ENCODE measurements at regions not wholly inside any gene's neighbourhood (a gene's known extent, or its start where the extent isn't known, plus 50 kb on each side); places are given as distances from the start of the nearest gene placed in this dataset.
"Not testable (repeated sequence)": the region's sequence is repeated elsewhere in the genome, so short reads cannot be mapped to it uniquely, and the experiment has no call there.

DNA sequence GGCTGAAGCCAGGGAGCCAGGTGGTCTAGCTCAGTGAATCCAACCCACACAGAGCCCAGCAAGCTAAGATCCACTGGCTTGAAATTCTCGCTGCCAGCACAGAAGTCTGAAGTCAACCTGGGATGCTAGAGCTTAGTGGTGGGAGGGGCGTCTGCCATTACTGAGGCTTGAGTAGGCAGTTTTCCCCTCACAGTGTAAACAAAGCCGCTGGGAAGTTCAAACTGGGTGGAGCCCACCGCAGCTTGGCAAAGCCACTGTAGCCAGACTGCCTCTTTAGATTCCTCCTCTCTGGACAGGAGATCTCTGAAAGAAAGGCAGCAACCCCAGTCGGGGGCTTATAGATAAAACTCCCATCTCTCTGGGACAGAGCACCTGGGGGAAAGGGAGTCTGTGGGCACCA lies 452.1 kb downstream of the NR4A2 start:
- not testable (repeated sequence) for DNase-seq

DNA sequence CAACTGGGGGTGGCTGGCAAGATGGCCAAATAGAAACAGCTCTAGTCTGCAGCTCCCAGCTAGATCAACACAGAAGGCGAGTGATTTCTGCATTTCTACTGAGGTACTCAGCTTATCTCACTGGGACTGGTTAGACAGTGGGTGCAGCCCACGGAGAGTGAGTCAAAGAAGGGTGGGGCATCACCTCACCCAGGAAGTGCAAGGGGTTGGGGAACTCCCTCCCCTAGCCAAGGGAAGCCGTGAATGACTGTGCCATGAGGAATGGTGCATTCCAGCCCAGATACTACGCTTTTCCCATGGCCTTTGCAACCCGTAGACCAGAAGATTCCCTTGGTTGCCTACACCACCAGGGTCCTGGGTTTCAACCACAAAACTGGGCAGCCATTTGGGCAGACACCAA lies 452.6 kb downstream of the NR4A2 start:
- DNase-seq = not testable (repeated sequence)

DNA sequence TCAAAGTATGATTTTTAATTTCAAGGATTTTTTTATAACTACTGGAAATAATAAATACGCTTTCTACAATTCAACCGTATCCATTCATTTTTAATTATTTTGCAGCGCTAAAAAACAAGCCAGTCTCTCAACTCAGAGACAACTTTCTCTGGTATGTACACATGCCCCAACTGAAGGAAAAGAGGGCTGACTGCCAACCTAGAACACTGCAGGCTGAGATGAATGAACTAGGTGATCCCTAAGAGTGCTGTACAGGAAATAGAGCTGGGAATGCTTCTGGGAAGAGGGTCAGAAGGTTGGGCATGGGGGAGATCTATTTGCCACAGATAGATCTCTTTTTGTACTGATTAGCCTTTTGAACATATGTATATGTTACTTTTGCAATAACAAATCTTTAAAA lies 460.1 kb downstream of the NR4A2 start:
- no peak for DNase-seq

DNA sequence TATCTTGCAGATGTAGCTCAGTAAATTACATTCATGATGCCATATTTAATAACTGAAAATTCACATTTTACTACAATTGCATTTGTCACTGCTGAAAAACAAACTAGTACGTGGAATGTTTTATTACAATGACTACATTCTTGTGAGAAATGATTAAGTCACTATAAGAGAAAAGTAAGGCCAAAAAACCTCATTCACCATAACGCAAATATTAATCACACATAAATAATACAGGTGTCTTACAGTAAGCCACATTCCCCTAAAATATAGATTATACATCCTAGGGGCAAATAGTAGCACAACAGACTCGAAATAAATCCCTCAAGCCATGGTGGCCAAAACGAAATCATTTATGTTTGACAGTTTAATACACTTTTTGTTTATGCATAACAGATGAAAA lies 460.6 kb downstream of the NR4A2 start:
- no peak for DNase-seq

DNA sequence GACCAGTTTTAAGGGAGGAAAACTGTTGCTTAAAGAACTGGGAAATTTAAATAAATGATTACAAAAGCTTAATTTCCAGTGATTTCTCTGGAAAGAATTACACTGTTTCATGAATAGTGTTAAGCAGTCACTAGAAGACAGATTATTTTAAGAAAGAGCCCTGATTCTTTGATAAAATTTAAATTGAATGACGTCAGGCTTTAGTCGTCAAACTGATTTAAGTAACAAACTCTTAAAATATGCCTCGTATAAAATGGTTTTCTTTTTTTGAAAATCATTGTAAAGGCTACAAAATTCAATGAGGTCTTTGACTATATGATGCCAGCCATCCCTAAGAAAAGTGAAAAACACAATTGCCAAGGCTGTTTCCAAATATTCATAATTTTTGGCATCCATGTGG lies 465.0 kb downstream of the NR4A2 start:
- DNase-seq = no peak

DNA sequence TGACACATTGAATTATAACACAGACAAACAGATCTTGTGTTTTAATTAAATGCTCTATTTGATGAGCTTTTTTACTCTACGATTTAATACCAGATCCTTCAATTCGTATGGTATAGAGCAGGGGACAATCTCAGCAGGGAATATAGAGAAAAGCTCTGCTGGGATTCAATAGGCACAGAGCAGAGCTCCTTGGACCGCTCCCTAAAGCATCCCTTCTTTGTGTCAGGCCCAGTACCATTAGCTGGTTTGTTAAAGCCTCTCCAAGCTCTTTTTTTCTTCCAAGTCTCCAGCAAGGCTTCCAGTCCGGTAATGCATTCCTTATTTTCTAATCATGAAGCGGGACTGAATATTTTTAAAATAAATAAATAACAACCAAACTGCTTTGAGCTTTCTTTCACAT lies 466.0 kb downstream of the NR4A2 start:
- no peak for DNase-seq

DNA sequence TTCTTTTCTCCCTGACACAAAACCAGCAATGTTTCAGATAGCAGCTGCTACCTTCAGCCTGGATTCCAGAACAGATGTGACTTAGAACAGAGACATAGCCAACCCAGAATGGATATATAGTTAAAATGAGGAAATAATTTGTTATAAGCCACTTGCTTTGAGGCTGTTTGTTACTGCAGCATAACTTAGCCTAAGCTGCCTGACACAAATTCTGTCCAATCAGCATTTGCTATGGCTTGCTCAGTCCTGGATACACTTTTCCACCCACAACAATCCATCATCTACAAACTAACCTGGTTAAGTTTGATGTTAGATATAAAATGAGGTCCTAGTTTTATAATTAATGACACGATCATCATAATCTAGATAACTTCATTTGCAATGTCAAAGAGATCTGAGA lies 480.4 kb downstream of the NR4A2 start:
- no peak for DNase-seq

DNA sequence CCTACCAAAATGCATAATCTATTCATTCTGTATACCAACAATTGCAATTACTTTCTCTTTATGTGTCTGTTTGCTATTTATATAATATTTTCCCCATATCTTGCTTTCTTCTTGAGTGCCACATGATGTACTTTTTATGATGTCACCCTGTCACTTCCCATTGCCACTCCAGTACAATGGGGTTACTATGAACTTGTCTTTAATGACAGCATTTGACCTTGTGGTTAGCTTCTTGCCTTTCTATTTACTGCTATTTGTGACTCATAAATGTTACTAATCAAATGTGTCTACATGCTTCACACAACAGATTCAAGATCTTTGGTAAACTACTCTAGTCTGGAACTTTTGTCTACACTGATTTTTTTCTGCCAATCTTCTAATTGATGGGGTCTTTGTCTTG lies 486.3 kb downstream of the NR4A2 start:
- DNase-seq = no peak

DNA sequence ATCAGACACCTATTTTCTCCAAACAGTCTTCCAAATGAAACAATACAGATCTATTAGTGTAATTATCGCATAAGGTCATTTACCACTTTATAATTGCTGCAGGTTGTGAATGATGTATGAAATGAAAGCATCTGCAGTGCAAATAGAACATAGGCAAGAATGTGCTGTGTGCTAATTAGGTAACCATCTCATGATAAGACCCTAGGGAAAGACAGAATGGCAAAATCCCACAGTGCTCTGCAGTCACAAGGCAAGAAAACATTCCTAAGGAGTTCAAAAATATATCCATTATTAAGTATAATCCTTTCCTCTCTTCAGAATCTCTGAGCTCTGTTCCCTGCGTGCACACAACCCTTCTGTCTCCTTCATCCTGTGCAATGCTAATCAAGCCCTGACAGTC lies 488.1 kb downstream of the NR4A2 start:
- DNase-seq = no peak

DNA sequence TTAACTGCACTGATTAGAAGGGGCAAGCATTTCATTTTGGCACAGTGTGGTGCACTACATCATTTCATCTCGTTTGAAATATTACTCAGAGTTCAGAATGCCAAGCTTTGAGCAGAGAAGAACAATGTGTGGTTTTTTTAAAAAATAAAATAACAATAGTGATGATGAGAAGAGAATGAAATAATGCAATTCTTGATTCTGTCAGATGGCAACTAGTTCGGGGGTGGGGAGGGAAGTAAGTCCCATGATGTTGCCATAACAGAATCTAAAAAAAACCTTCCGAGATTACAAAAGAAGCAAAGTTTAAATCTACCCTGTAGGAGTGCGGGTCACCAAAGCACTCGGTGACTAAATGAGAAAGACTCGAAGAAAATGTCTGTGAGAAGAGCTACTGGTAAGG lies 490.4 kb downstream of the NR4A2 start:
- no peak for DNase-seq

DNA sequence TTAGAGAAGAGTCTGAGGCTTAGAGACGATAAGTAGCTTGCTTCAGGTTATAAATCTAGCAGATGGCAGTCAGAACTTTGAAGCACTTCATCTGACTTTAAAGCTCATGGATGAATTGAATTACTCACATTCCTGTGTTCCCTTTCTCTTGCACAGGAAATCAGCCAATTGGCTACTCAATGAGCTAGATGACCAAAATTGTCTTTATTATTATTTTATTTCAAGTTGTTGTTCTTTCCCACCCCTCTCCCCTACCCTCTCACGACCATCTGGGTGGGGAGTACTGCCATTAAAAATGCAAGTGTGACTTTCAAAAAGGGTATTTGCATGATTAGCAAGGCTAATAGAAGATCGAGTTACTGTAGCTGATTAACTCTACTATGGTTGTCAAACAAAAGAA lies 491.1 kb downstream of the NR4A2 start:
- no peak for DNase-seq

DNA sequence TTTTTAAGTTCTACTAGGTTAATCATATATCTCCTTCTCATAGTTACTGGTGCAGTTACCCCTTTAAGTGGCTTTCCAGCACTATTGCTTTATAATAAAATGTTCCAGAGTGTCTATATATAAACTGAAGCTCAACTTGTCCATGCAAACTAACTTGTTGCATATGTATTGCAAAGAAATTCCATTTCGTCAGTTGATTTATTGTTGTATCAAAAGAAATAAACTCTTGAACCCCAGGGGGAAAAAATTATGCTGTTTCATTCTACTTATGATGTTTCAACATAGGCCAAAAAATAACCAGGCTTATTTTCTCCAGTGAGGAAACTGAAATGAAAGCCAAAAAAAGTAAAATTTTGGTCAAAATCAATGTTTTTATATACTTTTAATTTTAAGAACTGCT lies 491.9 kb downstream of the NR4A2 start:
- no peak for DNase-seq

DNA sequence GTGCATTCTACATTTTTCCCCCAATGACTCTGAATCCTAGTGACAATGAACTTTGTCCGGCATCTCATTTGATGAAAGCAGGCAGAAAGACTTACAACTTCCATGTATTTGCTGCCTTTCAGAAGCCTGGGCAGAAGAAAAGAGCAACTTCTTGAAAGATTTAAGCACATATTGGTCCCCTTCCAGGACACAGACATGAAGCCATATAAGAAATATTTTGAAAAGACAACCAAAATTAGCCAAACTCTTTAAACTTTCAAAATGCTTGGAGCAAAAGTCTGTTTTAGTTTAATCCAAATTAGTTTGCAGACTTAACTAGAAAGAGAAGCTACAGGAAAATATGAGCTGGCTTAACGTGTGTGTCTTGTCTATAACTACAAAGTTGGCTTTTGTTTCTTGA lies 492.5 kb downstream of the NR4A2 start:
- no peak for DNase-seq

DNA sequence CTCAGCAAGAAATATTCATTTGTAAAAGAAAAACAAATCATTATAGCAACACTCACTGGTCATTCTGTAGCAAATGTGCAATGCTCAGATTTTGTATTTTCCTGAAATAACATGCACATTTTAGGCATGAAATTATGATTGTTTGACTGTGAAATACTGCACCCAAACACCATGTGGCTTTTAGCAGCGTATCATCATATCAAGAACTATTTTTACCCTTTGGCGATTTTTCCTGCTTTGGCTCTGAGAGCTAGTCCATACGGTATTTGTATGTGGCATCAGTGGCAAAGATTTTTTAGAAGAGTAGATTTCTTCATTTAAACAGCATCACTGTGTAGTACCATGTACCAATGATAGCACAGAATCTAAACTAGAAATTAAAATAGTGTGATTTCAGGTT lies 493.1 kb downstream of the NR4A2 start:
- DNase-seq = no peak

DNA sequence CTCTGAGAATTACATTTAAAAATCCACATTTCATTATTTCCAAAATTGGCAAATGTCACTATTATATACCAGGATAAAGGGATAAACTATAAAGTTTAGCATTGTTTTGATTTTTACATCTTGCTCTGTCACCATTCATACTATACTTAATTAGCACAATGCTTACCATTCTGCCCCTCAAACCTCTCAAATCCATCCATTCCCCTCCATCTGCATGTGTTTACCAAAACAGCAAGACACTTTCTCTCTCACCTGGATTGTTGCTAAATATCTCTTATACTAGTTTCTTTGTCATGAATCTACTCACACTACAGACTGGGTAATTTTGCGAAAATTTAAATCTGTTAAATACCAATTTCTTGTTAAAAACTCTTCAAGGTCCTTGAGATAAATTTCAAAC lies 496.1 kb downstream of the NR4A2 start:
- DNase-seq = no peak

DNA sequence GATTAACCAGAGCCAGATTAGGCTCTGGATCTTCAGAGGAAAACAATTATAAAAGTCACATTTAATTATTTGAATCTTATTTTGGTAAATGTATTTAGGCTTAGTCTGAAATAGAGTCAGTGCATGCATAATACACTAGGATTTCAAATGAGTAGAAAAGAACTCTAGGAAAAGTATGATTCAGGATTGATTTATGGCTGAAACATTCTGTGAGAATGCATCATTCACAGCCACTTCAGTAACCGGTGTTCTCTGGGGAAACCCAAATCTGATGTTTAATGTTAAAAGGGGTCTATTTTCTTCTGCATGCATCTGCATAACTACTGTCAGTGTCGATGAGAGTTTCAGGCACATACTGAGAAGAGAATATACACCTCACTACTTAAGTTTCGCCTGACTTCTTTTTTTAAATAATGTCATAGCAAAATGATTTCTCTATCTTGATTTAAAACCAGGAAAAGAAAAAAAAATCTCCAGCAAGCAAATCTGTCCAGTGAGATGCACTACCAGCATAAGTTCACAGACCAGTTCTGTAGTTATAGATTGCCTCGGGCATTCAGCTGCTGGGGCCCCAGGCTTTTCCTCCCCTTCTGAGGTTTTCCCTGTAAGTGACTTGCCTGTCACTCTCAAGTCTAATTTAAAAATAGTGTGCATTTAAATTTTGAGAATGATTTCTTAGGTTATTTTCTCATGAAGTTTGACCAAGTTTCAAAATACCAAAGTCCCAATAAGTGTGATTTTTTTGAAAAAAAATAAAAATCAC lies 501.5 kb downstream of the NR4A2 start:
- no peak for DNase-seq

DNA sequence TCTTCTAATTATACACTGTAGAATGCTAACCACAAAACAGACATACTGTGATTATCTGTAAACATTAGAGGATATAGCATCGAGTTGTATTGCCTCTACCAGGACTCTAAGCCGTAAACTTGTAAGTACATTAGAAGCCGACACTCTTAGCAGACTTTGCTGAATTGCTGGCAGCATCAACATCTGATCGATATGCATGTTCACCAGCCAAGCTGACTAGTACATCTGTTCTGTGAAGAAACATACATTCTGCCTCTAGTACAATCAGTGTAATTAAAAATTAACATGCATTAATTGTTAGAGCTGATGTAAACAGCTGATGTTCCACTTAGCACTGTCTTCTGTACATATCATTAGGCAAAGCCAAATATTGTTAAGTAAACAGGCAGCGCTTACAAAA lies 502.2 kb downstream of the NR4A2 start:
- no peak for DNase-seq

DNA sequence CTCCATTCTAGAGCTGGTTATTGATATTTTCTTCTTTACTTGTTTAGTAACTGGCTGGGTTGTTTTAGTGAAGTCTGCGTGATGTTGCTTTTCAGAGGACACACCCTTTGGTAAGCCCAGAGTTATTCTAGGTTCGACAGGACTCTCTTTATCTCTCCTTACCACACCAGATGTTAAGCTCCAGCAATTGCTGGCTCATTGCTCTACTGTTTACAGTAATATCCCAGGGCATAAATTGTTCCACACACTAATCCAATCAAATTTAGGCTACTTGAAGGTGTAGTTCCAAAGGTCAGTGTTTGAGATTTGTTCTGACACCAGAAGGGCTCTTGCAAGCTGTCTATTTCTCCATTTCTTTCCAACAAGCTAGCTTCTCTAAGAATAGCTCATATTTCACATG lies 506.6 kb downstream of the NR4A2 start:
- DNase-seq = no peak

DNA sequence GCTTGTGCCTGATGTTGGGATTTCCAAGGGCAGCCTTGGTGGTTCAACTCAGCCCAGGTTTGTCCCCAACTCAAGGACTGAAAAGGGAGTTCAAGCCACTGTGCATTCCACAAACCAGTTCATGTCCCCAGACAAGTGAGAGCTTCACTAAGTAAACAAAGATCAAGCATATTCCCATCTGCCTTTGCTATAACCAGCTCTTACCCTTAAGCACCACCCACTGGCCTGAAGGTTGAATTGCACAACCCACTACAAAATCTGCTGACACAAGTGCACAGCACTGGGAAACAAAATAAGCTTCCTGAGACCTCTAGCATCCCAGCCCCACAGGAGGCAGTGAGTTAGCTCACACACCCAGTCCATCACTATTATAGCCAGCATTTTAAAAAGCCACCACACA lies 516.7 kb downstream of the NR4A2 start:
- peak; percentile 34 for DNase-seq

DNA sequence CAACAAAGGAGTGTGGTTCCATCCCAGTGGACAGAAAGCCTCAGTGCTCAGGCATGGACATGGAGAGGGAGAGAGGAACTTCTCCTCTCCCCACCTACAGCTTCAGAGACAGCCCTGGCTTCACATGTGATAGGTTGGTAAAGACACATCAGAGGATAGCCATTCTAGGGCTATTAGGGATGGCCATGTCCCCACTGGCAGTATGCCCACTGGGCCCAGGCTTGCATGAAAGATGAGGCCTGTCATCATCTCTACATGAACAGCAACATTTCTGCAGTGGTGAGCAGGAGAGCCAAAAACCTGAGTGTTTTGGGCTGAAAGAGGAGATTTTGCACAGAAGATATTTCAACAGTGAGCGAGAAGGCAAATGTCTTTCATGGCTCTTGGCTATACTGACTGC lies 517.2 kb downstream of the NR4A2 start:
- DNase-seq = no peak

DNA sequence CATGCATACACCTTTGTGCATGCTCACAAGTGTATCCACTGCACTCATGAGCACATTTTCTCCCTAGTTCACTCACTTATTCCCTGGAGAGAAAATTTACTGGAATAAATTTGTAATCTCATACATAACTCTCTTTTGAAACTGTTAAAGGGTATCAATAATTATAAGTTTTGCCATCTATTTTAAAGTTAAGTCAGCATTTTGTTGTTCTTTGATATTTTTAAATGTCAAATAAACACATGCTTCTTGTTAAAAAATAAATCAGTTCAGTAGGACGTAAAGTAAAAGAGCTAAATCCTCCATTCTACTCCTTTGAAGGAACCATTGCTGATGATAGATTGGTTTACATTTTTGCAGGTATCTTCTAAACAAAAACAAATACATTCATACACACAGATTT lies 522.1 kb downstream of the NR4A2 start:
- DNase-seq = no peak

DNA sequence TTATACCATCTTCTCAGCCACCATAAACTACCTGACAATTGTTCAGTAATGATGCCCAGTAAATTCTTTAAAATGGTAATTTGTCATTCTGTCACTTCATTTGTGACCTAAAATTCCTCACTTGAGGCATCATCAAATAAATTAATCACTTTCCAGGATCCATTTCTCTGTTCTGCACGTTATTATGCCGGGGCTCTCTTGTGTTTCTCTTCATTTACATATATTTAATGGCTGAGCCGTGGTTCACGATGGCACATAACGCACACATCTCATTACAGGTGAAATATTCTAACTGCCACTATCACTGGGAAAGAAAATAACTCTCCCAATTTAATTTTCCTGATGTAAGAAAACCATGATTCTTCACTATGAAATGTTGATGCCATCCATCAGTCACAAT lies 529.6 kb downstream of the NR4A2 start:
- DNase-seq = no peak

DNA sequence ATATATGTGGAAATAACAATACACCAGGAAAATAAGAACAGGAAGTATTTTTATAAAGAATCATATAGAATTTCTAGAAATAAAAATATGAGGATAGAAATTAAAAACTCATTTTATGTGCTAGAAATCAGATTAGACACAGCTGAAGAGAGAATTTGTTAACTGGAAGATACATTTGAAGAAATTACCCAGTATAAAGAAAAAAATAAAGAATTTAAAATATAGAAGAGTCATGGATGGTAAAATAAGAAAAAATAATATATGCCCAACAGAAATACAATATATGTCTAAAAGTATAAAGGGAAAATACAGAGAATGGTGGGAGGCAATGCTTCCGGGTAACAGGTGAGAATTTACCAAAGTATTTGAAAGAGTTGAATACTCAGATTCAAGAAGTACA lies 539.9 kb downstream of the NR4A2 start:
- DNase-seq = no peak

DNA sequence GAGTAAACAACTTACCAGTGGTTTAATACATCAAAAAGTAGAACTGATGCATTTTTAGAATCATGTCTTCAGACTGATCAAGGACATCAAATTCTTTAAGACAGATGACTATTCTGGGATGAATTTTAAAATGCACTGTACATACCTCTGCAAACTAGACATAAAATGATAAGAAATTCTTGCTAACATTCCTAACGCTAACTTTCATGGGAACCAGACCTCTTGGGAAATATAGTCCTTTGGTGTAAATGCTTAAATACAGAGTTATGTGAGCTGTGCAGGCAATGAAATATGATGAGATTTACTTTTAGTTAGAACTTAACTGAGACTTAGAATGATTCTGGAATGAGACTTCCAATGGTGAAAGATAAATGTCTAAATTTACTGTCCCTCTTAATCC lies 562.0 kb downstream of the NR4A2 start:
- DNase-seq = no peak

DNA sequence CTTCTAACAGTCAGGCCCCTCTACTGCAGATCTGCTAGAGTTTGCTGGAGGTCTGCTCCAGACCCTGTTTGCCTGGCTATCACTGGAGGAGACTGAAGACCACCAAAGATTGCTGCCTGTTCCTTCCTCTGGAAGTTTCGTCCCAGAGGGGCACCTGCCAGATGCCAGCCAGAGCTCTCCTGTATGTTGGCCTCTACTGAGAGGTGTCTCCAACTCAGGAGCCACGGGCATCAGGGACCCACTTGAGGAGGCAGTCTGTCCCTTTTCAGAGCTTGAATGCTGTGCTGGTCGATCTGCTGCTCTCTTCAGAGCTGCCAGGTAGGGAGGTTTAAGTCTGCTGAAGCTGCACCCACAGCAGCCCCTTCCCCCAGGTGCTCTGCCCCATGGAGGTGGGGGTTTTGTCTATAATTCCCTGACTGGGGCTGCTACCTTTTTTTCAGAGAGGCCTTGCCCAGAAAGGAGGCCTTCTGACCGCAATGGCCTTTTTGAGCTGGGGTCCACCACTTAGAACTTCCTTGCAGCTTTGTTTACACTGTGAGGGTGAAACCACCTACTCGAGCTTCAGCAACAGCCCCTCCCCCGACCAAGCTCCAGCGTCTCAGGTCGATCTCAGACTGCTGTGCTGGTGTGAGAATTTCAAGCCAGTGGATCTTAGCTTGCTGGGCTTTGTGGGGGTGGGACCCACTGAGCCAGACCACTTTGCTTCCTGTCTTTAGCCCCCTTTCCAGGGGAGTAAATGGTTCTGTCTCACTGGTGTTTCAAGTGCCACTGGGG lies 566.0 kb downstream of the NR4A2 start:
- no peak for DNase-seq

All from activated CD4-positive, alpha-beta T cell treated with anti-CD3 and anti-CD28 coated beads, Interleukin-10, Interleukin-2, amounts not matched to agents 100 ng/mL and 50 ng/mL, durations not matched to agents 16 hours and 8 hours (primary cell).